A549 (cell line): ENCODE measurements at regions not wholly inside any gene's neighbourhood (a gene's known extent, or its start where the extent isn't known, plus 50 kb on each side); places are given as distances from the start of the nearest gene placed in this dataset.

Source experiments
- CBX8 ChIP-seq: fragments of 200-600 bp; sonication (generic); IDR thresholded peaks from 2 replicates; pipeline ENCODE4 v1.6.1; 2016
- CHD2 ChIP-seq: fragments of 150-350 bp; IDR thresholded peaks from 2 replicates; pipeline ENCODE4 v1.6.1; 2014; ENCODE audit warnings: low read length; ENCODE audit not compliant: partially characterized antibody
- CTCF ChIP-seq: fragments of >200 bp; sonication (Bioruptor Twin); formaldehyde crosslinking; IDR thresholded peaks from 3 replicates; pipeline ENCODE4 v1.5.1; 2016
- EP300 ChIP-seq, 2 experiments: fragments of >200 bp; sonication (Bioruptor Twin); formaldehyde crosslinking; IDR thresholded peaks; 2 replicates in 1 of 2; 3 replicates in 1 of 2; pipeline ENCODE4 v1.6.1; 2016 to 2017
- HDAC2 ChIP-seq: fragments of 200-600 bp; sonication (generic); IDR thresholded peaks from 2 replicates; pipeline ENCODE4 v1.6.1; 2016
- HMGXB4 ChIP-seq: fragments of 250-450 bp; sonication (Bioruptor Pico); IDR thresholded peaks from 2 replicates; pipeline ENCODE4 v1.5.0; 2021; ENCODE audit warnings: mild to moderate bottlenecking, moderate library complexity, borderline replicate concordance
- HOXA7 ChIP-seq: fragments of 250-450 bp; sonication (Bioruptor Pico); IDR thresholded peaks from 2 replicates; pipeline ENCODE4 v1.5.0; 2020; ENCODE audit warnings: mild to moderate bottlenecking, moderate library complexity
- NR3C1 ChIP-seq: fragments of >200 bp; sonication (Bioruptor Twin); formaldehyde crosslinking; IDR thresholded peaks from 3 replicates; pipeline ENCODE4 v1.6.1; 2017
- POLR2A ChIP-seq: IDR thresholded peaks from 2 replicates; pipeline ENCODE4 v1.6.1; 2012; ENCODE audit warnings: mild to moderate bottlenecking, low read length
- RAD21 ChIP-seq, 2 experiments: fragments of >200 bp in 1 of 2; sonication (Bioruptor Twin) in 1 of 2; formaldehyde crosslinking in 1 of 2; IDR thresholded peaks in 1 of 2; conservative IDR thresholded peaks in 1 of 2; 2 replicates in 1 of 2; 3 replicates in 1 of 2; pipeline ENCODE4 v1.6.1; 2012 to 2018; ENCODE audit warnings: inconsistent platforms in 1 of 2
- ZNF302 ChIP-seq: fragments of 250-450 bp; sonication (Bioruptor Pico); IDR thresholded peaks from 2 replicates; pipeline ENCODE4 v1.9.0; 2021; ENCODE audit warnings: inconsistent platforms, mild to moderate bottlenecking, moderate library complexity

DNA sequence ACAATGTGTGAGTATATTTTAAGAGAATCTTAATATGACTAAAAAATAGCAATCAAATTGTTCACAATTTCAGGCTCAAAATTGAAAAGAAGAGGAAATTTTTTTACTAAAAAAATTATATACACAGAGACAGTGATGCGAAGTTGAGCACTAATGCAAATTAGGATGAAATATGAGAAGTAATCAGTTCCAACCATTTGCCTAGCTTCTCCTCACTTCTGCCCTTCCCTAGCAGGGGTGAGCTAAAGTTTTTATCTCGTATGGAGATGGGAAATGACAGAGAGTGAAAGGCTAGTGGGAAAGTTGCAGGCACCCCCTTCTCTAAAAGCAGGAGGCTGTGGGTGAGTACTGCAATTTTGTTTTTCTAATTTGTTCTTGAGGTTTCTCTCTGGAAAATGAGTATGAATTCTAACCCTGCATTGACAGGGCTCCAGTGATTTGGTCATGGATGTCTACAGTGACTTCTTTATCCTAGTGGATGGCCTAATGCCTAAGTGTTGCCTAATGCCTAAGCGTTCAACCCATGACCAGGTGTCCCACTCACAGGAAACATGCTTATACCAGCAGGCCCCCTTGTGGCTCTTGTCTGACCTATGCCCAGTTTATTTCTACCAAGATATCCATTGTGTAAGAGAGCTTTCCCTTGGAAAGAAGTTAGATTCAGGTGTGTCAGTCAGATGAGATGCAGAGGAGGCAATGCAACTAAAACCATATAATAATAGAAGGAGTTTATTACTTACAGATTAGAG, 78.0 kb upstream of the HNMT start:
- TF ChIP-seq CHD2 = no peak
- no peak for TF ChIP-seq NR3C1
- TF ChIP-seq HMGXB4 (CRISPR knock-in tag) = no peak
- TF ChIP-seq CTCF = no peak
- TF ChIP-seq POLR2A = no peak
- no peak for TF ChIP-seq HOXA7 (CRISPR knock-in tag)
- TF ChIP-seq CBX8 = no peak
- no peak for TF ChIP-seq EP300 (IDR thresholded peaks at IDR 0.05)
- TF ChIP-seq RAD21 (conservative IDR thresholded peaks at IDR 0.05 in 1 of 2, IDR thresholded peaks at IDR 0.05 in 1 of 2) = peak in 1 of 2 experiments; percentile 48; a peak in 2 of 5 replicates
- no peak for TF ChIP-seq ZNF302 (CRISPR knock-in tag)
- TF ChIP-seq HDAC2 = no peak
